ENCODE measurements at regions not wholly inside any gene's neighbourhood (a gene's known extent, or its start where the extent isn't known, plus 50 kb on each side); places are given as distances from the start of the nearest gene placed in this dataset.

- POLR2A ChIA-PET, result interaction anchor here (0.7 kb wide), 1 partner anchor 408 kb away, joined by 3 read pairs; no protein-coding TSS in a partner anchor
- TF ChIP-seq TSC22D4 (tag; IDR thresholded peaks at IDR 0.05) (no peak), KLF6 (CRISPR knock-in tag; IDR thresholded peaks at IDR 0.05; ENCODE audit: borderline replicate concordance) (no peak), ELF2 (CRISPR knock-in tag; IDR thresholded peaks at IDR 0.05) (no peak), L3MBTL2 (IDR thresholded peaks at IDR 0.05) (no peak), FUS (optimal IDR thresholded peaks at IDR 0.05; ENCODE audit: low read depth, low read length) (no peak), ZNF134 (CRISPR knock-in tag; conservative IDR thresholded peaks at IDR 0.05) (no peak), HIVEP1 (CRISPR knock-in tag; IDR thresholded peaks at IDR 0.05) (no peak), HDAC3 (IDR thresholded peaks at IDR 0.05; ENCODE audit: borderline replicate concordance, partially characterized antibody) (no peak), TBP (optimal IDR thresholded peaks at IDR 0.05; ENCODE audit: low read depth, low read length) (no peak), HNRNPL (IDR thresholded peaks at IDR 0.05; ENCODE audit: low read depth, low read length) (no peak), SRF (CRISPR knock-in tag; IDR thresholded peaks at IDR 0.05) (no peak), ZNF583 (CRISPR knock-in tag; IDR thresholded peaks at IDR 0.05) (no peak), ZNF717 (CRISPR knock-in tag; IDR thresholded peaks at IDR 0.05) (no peak), ZNF239 (CRISPR knock-in tag; IDR thresholded peaks at IDR 0.05) (no peak), KAT8 (IDR thresholded peaks at IDR 0.05; ENCODE audit: low read depth) (no peak), GTF2B (IDR thresholded peaks at IDR 0.05; ENCODE audit: extremely low read depth, insufficient read length) (no peak), ZFP1 (CRISPR knock-in tag; IDR thresholded peaks at IDR 0.05) (no peak)
- TF ChIP-seq, protein P1, sequence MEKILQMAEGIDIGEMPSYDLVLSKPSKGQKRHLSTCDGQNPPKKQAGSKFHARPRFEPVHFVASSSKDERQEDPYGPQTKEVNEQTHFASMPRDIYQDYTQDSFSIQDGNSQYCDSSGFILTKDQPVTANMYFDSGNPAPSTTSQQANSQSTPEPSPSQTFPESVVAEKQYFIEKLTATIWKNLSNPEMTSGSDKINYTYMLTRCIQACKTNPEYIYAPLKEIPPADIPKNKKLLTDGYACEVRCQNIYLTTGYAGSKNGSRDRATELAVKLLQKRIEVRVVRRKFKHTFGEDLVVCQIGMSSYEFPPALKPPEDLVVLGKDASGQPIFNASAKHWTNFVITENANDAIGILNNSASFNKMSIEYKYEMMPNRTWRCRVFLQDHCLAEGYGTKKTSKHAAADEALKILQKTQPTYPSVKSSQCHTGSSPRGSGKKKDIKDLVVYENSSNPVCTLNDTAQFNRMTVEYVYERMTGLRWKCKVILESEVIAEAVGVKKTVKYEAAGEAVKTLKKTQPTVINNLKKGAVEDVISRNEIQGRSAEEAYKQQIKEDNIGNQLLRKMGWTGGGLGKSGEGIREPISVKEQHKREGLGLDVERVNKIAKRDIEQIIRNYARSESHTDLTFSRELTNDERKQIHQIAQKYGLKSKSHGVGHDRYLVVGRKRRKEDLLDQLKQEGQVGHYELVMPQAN (IDR thresholded peaks at IDR 0.05; ENCODE audit: borderline replicate concordance), result no peak
- TF ChIP-seq, protein P2, sequence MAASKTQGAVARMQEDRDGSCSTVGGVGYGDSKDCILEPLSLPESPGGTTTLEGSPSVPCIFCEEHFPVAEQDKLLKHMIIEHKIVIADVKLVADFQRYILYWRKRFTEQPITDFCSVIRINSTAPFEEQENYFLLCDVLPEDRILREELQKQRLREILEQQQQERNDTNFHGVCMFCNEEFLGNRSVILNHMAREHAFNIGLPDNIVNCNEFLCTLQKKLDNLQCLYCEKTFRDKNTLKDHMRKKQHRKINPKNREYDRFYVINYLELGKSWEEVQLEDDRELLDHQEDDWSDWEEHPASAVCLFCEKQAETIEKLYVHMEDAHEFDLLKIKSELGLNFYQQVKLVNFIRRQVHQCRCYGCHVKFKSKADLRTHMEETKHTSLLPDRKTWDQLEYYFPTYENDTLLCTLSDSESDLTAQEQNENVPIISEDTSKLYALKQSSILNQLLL (CRISPR knock-in tag; IDR thresholded peaks at IDR 0.05; ENCODE audit: borderline replicate concordance), result no peak
- TF ChIP-seq, protein P3, sequence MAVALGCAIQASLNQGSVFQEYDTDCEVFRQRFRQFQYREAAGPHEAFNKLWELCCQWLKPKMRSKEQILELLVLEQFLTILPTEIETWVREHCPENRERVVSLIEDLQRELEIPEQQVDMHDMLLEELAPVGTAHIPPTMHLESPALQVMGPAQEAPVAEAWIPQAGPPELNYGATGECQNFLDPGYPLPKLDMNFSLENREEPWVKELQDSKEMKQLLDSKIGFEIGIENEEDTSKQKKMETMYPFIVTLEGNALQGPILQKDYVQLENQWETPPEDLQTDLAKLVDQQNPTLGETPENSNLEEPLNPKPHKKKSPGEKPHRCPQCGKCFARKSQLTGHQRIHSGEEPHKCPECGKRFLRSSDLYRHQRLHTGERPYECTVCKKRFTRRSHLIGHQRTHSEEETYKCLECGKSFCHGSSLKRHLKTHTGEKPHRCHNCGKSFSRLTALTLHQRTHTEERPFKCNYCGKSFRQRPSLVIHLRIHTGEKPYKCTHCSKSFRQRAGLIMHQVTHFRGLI (CRISPR knock-in tag; IDR thresholded peaks at IDR 0.05), result no peak
- no TSS peak for BruUV-seq (replicated peaks)
These were observed 80.6 kb upstream of the RTL6 start for GRCh38 chr22:44578516-44579230.

More at GRCh38 chr22:44578516-44579230, 80.6 kb upstream of the RTL6 start:
- DNase-seq (ENCODE audit: extremely low read depth in 1 of 4, low spot score in 3 of 4) (no peak), ATAC-seq (no peak), FAIRE-seq (no peak)
- no peak overlapping the region for H3K27ac ChIP-seq (ENCODE audit: extremely low read depth, low read depth, low read length)
- no peak overlapping the region for H3K9ac ChIP-seq (ENCODE audit: insufficient read depth in 1 of 2, low read depth in 2 of 2, low read length in 2 of 2)
- no peak overlapping the region for H3K4me2 ChIP-seq (ENCODE audit: insufficient read depth, low read length)
- no peak overlapping the region for H3K4me3 ChIP-seq
- no peak overlapping the region for H2AFZ ChIP-seq (ENCODE audit: low read depth, low read length)
- 0% methylated on average over 9 of the region's 10 CpGs for WGBS (ENCODE audit: insufficient coverage, low coverage, missing lambda C conversion rate)
- H3K9me3 ChIP-seq (replicated peaks; ENCODE audit: control insufficient read depth, insufficient read depth, low read depth, low read length), result no peaks in the 10 kb centered on the region
- H3K27me3 ChIP-seq (ENCODE audit: control insufficient read depth in 2 of 2, insufficient read depth in 2 of 2, low read length in 2 of 2), result peaks cover 4 to 50% of the 10 kb centered on the region in 2 experiments; a peak in 4 of 5 replicates
- H3K9me1 ChIP-seq (ENCODE audit: control insufficient read depth, insufficient read depth, low read length), result no peaks in the 10 kb centered on the region
- CTCF ChIA-PET (ENCODE audit: low intra/inter-chr PET ratio), result no interaction called here
- no peaks in the 10 kb centered on the region for H3K4me1 ChIP-seq (replicated peaks in 1 of 2; ENCODE audit: control insufficient read depth in 2 of 2, insufficient read depth in 2 of 2, low read length in 2 of 2)
- in situ Hi-C loops (cut with MboI) (no loop called here), intact Hi-C loops (cut with micrococcal nuclease) (no loop called here)
- no peaks in the 10 kb centered on the region for H4K20me1 ChIP-seq (replicated peaks; ENCODE audit: control insufficient read depth, insufficient read depth, low read length)
- no peaks in the 10 kb centered on the region for H3K79me2 ChIP-seq (ENCODE audit: control insufficient read depth, insufficient read depth, low read length)
- no peaks in the 10 kb centered on the region for H3K36me3 ChIP-seq (ENCODE audit: control insufficient read depth, insufficient read depth, low read length)

Measured in K562 (cell line).